D721Med (cell line): ENCODE measurements at regions not wholly inside any gene's neighbourhood (a gene's known extent, or its start where the extent isn't known, plus 50 kb on each side); places are given as distances from the start of the nearest gene placed in this dataset.
"Not testable (repeated sequence)": the region's sequence is repeated elsewhere in the genome, so short reads cannot be mapped to it uniquely, and the experiment has no call there.

ENCODE experiments used
- DNase-seq: peaks from one replicate; pipeline ENCODE4 v3.0.0; 2011; ENCODE audit warnings: low spot score; ENCODE audit not compliant: insufficient read length
- FAIRE-seq: peaks from 2 replicates; lab custom pipeline; 2011; peaks lifted over from hg19 to GRCh38; lab: Jason Lieb, UNC
- TF ChIP-seq, protein P1 (sequence below): IDR thresholded peaks from 2 replicates; pipeline ENCODE4 v1.5.1; 2012; ENCODE audit warnings: mild to moderate bottlenecking, control low read depth; ENCODE audit not compliant: insufficient read depth; ENCODE audit errors: missing control alignments

DNA sequence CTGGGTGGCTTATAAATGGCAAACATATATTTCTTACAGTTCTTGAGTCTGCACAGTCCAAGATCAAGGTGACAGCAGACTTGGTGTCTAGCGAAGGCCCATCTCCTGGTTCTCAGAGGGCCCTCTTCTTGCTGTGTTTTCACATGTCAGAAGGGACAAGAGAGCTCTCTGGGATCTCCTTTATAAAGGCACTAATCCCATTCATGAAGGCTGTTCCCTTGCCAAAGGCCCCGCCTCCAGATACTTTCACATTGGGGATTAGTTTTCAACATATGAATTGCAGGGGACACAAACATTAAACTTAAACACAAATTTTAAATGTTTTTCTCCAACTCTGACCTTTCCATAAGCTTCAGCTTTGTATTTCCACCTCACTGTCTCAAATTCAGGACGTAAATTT is 1135.0 kb upstream of the TENM3 start:
- FAIRE-seq (no peak), DNase-seq (no peak)
- TF ChIP-seq, protein P1, sequence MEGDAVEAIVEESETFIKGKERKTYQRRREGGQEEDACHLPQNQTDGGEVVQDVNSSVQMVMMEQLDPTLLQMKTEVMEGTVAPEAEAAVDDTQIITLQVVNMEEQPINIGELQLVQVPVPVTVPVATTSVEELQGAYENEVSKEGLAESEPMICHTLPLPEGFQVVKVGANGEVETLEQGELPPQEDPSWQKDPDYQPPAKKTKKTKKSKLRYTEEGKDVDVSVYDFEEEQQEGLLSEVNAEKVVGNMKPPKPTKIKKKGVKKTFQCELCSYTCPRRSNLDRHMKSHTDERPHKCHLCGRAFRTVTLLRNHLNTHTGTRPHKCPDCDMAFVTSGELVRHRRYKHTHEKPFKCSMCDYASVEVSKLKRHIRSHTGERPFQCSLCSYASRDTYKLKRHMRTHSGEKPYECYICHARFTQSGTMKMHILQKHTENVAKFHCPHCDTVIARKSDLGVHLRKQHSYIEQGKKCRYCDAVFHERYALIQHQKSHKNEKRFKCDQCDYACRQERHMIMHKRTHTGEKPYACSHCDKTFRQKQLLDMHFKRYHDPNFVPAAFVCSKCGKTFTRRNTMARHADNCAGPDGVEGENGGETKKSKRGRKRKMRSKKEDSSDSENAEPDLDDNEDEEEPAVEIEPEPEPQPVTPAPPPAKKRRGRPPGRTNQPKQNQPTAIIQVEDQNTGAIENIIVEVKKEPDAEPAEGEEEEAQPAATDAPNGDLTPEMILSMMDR: no peak

GRCh38 chr4:181119186-181119585 is 1124.0 kb upstream of the TENM3 start:
- FAIRE-seq (no peak), DNase-seq (no peak)
- TF ChIP-seq, protein P1: no peak

GRCh38 chr4:181121733-181122132 is 1121.5 kb upstream of the TENM3 start:
- DNase-seq (no peak), FAIRE-seq (no peak)
- TF ChIP-seq, protein P1: no peak

DNA sequence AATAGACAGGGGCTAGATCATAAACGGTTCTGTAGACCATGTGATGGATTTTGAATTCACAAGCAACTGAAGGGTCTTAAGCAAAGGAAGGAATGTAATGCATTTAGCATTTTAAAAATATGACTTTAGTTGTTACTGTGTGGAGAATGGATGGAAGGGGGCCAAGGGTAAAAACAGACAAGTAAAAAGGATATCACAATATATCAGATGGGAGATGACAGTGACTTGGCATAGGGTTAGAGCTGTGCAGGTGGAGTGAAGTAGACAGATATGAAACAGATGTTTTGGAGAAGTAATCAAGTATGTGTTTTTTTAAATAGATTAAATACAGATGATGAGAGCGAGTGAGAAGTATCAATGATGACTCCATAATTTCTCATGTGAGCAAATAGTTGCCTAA is 1116.0 kb upstream of the TENM3 start:
- DNase-seq: no peak
- TF ChIP-seq, protein P1: no peak
- FAIRE-seq: no peak

- not testable (repeated sequence) for FAIRE-seq, DNase-seq
Observed at GRCh38 chr4:181130317-181130716, 1112.9 kb upstream of the TENM3 start.

DNA sequence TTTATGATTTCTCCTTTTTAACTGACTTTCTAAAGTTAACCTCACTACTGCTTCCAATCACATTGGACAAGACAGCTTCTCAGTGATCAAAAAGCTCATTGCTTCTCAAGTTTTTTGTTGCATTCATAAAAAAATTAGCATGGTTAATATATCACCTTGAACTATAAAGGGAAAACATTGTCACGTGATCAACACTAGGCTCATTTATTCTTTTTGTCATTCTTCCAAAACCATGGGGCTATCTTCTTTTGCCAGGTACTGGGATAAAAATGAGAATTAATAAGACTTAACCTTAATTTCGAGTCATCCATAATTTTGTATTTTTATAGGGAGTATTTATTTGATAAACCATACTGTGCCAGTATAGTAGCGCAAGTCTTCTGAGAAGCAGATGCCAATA is 1105.9 kb upstream of the TENM3 start:
- DNase-seq (no peak), FAIRE-seq (no peak)
- TF ChIP-seq, protein P1: no peak

GRCh38 chr4:181138116-181138515 is 1105.1 kb upstream of the TENM3 start:
- TF ChIP-seq, protein P1: no peak
- no peak for FAIRE-seq
- DNase-seq: no peak

DNA sequence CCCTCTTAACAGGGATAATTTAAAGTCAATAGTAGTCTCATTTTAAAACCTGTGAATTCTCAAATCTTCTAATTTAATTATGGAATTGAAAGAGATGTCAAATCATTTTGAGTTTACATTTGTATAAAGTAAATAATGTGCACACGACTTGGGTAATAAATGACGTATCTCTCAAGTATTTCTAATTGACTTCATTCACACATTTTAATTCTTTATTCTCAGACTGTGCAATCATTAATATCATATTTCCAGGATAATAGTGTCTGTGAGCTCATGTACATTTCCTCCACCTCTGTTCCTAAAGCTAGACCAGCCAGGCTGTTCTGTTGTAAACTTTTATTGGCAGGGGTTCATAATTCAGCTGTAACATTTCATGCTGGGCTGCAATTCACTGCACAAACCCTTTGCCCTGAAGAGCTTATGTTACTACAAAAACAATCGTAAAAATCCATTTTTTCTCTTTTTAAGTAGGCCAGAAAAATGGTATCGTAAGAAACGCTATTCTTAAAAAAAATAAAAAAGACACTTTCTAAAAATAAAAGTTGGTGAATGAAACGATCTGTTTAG is 1103.1 kb upstream of the TENM3 start:
- DNase-seq (no peak), FAIRE-seq (no peak)
- TF ChIP-seq, protein P1: no peak
